ENCODE measurements at regions not wholly inside any gene's neighbourhood (a gene's known extent, or its start where the extent isn't known, plus 50 kb on each side); places are given as distances from the start of the nearest gene placed in this dataset.

GRCh38 chr3:95389725-95390313 is 1327.0 kb downstream of the NSUN3 start:
- DNase-seq (ENCODE audit: extremely low read depth in 1 of 4, low spot score in 3 of 4) (no peak), FAIRE-seq (no peak), ATAC-seq (no peak)
- no peaks in the 10 kb centered on the region for H3K9me3 ChIP-seq (replicated peaks; ENCODE audit: control insufficient read depth, insufficient read depth, low read depth, low read length)
- H3K27ac ChIP-seq (ENCODE audit: extremely low read depth, low read depth, low read length), result no peak overlapping the region
- H3K9ac ChIP-seq (ENCODE audit: insufficient read depth in 1 of 2, low read depth in 2 of 2, low read length in 2 of 2), result no peak overlapping the region
- H3K4me1 ChIP-seq (replicated peaks in 1 of 2; ENCODE audit: control insufficient read depth in 2 of 2, insufficient read depth in 2 of 2, low read length in 2 of 2), result no peaks in the 10 kb centered on the region
- TF ChIP-seq TGIF2 (CRISPR knock-in tag; IDR thresholded peaks at IDR 0.05), result no peak
- TF ChIP-seq FOXO4 (CRISPR knock-in tag; IDR thresholded peaks at IDR 0.05), result no peak
- no TSS peak for BruUV-seq (replicated peaks)
- 2% methylated on average over 3 of the region's 3 CpGs for WGBS (ENCODE audit: insufficient coverage, low coverage, missing lambda C conversion rate)
- H3K36me3 ChIP-seq (ENCODE audit: control insufficient read depth, insufficient read depth, low read length), result no peaks in the 10 kb centered on the region
- no peaks in the 10 kb centered on the region for H3K27me3 ChIP-seq (ENCODE audit: control insufficient read depth in 2 of 2, insufficient read depth in 2 of 2, low read length in 2 of 2)
- no peaks in the 10 kb centered on the region for H3K9me1 ChIP-seq (ENCODE audit: control insufficient read depth, insufficient read depth, low read length)
- intact Hi-C loops (cut with micrococcal nuclease) (no loop called here), in situ Hi-C loops (cut with MboI) (no loop called here)
- POLR2A ChIA-PET, result interaction anchor here (0.6 kb wide), 1 partner anchor 255 kb away, joined by 3 read pairs; no protein-coding TSS in a partner anchor
- H2AFZ ChIP-seq (ENCODE audit: low read depth, low read length), result no peak overlapping the region
- CTCF ChIA-PET (ENCODE audit: low intra/inter-chr PET ratio), result no interaction called here
- no peak overlapping the region for H3K4me2 ChIP-seq (ENCODE audit: insufficient read depth, low read length)
- no peaks in the 10 kb centered on the region for H3K79me2 ChIP-seq (ENCODE audit: control insufficient read depth, insufficient read depth, low read length)
- H4K20me1 ChIP-seq (replicated peaks; ENCODE audit: control insufficient read depth, insufficient read depth, low read length), result no peaks in the 10 kb centered on the region
- H3K4me3 ChIP-seq, result no peak overlapping the region

GRCh38 chr3:95394286-95394685 is 1331.4 kb downstream of the NSUN3 start:
- Histone ChIP-seq H3K79me2 (ENCODE audit: control insufficient read depth, insufficient read depth, low read length) (no peaks in the 10 kb centered on the region), H3K36me3 (ENCODE audit: control insufficient read depth, insufficient read depth, low read length) (no peaks in the 10 kb centered on the region), H3K27ac (ENCODE audit: extremely low read depth, low read depth, low read length) (no peak overlapping the region), H2AFZ (ENCODE audit: low read depth, low read length) (no peak overlapping the region), H3K4me3 (no peak overlapping the region), H3K9me1 (ENCODE audit: control insufficient read depth, insufficient read depth, low read length) (no peaks in the 10 kb centered on the region), H3K9me3 (replicated peaks; ENCODE audit: control insufficient read depth, insufficient read depth, low read depth, low read length) (no peaks in the 10 kb centered on the region), H4K20me1 (replicated peaks; ENCODE audit: control insufficient read depth, insufficient read depth, low read length) (no peaks in the 10 kb centered on the region), H3K4me2 (ENCODE audit: insufficient read depth, low read length) (no peak overlapping the region), H3K9ac (ENCODE audit: insufficient read depth in 1 of 2, low read depth in 2 of 2, low read length in 2 of 2) (no peak overlapping the region), H3K27me3 (ENCODE audit: control insufficient read depth in 2 of 2, insufficient read depth in 2 of 2, low read length in 2 of 2) (no peaks in the 10 kb centered on the region), H3K4me1 (replicated peaks in 1 of 2; ENCODE audit: control insufficient read depth in 2 of 2, insufficient read depth in 2 of 2, low read length in 2 of 2) (no peaks in the 10 kb centered on the region)
- no peak for TF ChIP-seq PCBP2 (IDR thresholded peaks at IDR 0.05; ENCODE audit: low read depth, low read length, poor library complexity, severe bottlenecking)
- in situ Hi-C loops (cut with MboI) (no loop called here), intact Hi-C loops (cut with micrococcal nuclease) (no loop called here)
- DNase-seq (ENCODE audit: extremely low read depth in 1 of 4, low spot score in 3 of 4), result no peak
- WGBS (ENCODE audit: insufficient coverage, low coverage, missing lambda C conversion rate), result 0% methylated on average over 1 of the region's 2 CpGs
- FAIRE-seq, result no peak
- CTCF ChIA-PET (ENCODE audit: low intra/inter-chr PET ratio), result no interaction called here
- no peak for ATAC-seq
- no TSS peak for BruUV-seq (replicated peaks)
- POLR2A ChIA-PET, result no interaction called here

All from K562 (cell line).